Myocyte (in vitro differentiated cells): ENCODE measurements at regions not wholly inside any gene's neighbourhood (a gene's known extent, or its start where the extent isn't known, plus 50 kb on each side); places are given as distances from the start of the nearest gene placed in this dataset.

Experiments used
- DNase-seq: peaks from one replicate; pipeline ENCODE4 v3.0.0-alpha.2; 2012; ENCODE audit warnings: low read depth

- DNase-seq: no peak
Measured at GRCh38 chr1:229817936-229818335, 191.9 kb downstream of the URB2 start.

- no peak for DNase-seq
Measured at GRCh38 chr1:229819091-229819490, 193.0 kb downstream of the URB2 start.

GRCh38 chr1:229822026-229822425 lies 196.0 kb downstream of the URB2 start:
- no peak for DNase-seq

- DNase-seq: no peak
Measured at GRCh38 chr1:229825042-229825441, 199.0 kb downstream of the URB2 start.

DNA sequence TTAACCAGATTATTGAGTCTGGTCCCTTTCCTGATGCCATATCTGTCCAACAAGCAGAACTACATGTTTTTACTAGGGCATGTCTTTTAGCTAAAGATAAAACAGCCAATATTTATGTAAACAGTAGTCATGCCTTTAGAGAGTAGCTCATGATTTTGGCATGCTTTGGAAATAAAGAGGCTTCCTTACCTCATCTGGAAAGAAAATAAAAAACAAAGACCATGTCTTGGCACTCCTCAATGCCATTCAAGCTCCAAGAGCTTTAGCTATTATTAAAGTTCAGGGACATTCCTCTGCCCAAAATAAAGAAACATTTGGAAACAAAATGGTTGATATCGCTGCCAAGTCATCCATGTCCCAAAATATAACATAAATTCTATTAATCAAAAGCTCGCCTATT lies 202.4 kb downstream of the URB2 start:
- DNase-seq: no peak

DNA sequence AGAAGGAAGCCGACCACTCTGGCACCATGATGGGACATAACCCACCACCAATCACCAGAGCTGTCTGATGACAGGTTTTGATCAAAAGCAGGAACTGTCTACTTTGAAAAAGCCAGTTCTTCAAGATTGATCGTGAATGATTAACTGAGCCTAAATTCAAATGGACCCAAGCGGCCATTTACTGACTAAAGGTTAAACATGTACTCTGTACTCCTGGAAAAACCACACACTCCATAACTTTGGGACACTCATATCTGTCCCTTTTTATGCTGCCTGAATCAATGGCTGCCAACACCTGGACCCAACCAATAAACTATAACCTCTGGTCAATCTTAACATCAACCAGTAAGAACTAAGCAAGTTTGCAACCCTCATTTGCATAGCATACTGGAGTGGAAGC lies 206.6 kb downstream of the URB2 start:
- no peak for DNase-seq

- DNase-seq: no peak
Measured at GRCh38 chr1:229834230-229834629, 208.2 kb downstream of the URB2 start.

DNA sequence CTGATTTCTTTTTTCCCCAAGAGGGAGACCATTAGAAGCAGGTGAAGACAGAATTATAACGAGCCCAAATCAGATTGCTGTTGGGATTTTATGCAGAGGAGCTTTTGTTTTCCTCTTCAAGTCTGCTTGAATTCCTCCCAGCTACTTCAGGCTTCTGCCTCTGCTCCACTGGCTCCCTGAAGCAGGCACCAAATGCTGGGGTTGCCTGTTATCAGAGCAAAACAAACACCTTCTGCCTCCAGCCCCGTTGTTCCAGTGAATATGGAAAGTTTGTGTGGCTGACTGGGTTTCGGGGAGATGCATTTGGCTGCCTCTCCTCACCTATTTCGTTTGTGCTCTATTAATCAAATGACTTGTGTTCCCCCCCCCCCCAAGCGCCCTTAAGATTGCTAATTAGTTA lies 209.2 kb downstream of the URB2 start:
- DNase-seq: no peak

- no peak for DNase-seq
Measured at GRCh38 chr1:229836324-229836723, 210.3 kb downstream of the URB2 start.

- no peak for DNase-seq
Measured at GRCh38 chr1:229838204-229838603, 212.2 kb downstream of the URB2 start.

GRCh38 chr1:229839800-229840199 lies 213.8 kb downstream of the URB2 start:
- DNase-seq: no peak

GRCh38 chr1:229841230-229841629 lies 215.2 kb downstream of the URB2 start:
- no peak for DNase-seq

- no peak for DNase-seq
Measured at GRCh38 chr1:229842302-229843255, 216.5 kb downstream of the URB2 start.

- peak; percentile 81 for DNase-seq
Measured at GRCh38 chr1:229843627-229844238, 217.7 kb downstream of the URB2 start.

DNA sequence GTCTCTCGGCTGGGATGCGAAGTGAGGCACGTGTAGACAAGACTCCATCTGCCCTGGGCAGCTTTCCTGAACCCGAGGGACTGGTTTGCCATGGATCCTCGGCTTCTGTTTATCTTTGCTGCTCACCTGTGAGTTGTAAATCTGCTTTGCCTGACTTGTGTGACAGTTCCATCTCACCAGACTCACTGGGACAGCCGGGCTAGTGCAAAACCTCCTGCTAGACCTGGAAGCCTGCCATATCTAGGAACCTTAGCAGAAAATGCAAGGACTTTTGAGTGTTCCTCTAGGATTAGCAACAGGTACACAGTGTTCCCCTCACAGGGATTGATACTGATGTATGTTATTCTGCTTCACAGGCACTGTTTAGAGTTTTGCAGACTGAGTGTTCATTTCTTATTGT lies 218.6 kb downstream of the URB2 start:
- peak; percentile 80 for DNase-seq

DNA sequence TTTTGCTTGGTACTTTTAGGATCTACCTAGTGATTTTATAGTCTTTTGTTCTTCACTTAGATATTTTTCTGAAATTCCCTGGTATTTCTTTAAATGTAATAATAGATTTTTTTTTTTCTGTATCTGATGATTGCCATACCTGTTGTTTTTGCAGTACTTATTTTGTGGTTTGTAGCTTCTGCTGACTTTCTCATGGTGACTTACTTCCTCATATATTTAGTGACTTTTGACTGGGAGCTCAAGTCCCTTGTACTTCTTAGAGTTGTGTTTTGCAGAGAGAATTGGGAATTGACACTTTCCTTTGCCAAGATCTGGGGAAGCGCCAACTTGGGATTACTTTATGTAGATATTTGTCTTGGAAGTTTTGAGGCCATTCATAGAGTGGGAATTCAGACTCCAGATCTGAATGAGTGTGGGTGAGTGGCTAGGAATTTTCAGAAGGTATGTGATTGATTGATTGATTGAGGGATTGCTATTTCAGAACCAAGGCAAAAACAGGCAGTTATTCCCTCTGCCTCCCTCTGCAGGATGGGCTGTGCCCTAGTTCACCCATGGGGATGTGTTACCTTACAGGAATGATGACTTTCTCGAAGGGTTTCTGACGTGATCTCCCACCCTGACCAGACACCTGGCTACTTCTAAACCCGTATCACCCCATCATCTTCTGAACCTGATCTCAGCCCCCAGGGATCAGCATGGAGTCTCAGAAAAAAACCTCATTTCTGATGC lies 219.5 kb downstream of the URB2 start:
- DNase-seq: no peak

DNA sequence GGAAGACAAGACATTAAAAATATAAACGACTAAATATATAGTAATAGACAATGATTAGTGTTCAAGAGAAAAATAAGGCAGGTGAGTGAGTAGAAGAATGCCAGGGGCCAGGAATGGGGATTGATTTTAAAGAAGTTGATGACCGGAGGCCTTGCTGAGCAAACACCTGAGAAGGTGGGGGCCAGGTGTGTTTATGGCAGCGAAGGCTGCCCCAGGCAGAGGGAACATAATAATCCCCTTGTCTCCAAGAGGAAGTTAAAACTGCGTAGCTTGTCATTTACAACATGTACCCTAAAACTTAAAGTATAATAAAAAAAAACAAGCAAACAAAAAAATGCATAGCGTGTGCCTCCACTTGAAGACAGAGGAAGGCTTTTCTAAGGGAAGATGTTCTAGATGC lies 220.3 kb downstream of the URB2 start:
- no peak for DNase-seq

GRCh38 chr1:229848752-229849677 lies 218.0 kb upstream of the GALNT2 start:
- DNase-seq: peak; percentile 24

DNA sequence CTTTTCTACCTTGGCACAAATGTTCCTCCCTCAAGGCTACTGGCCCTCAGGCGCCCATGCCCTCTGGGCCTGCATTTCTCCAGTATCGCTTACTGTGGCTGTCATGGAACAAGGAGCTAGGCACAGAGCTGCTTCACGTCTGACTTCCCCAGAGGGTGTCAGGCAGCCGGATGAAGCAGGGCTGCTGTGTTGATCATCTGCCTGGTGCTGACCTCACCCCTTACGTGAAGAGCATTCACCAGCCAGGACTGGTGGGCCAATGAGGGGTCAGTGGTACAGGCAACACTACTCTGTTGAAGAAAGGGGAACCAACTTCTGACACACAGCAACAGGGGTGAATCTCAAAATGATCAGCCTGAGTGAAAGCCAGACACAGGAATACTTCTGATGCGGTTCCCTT lies 215.5 kb upstream of the GALNT2 start:
- no peak for DNase-seq

- DNase-seq: no peak
Measured at GRCh38 chr1:229853751-229854150, 213.3 kb upstream of the GALNT2 start.

DNA sequence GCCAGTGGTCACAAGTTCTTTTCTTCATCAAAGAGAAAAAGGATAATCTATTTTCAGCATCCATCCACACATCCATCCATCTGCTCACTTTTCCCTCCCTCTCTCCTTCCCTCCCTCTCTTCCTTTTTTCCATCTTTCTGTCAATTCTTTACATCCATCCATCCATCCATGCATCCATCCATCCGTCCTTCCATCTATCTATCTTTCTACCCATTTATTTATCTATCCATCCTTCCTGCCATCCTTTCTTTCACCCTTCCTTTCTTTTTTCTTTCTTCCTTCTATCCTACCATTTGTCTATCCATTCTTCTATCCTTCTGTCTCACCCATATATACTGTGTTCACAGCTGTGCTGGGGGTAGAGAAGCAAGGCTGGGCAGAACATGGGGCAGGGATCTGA lies 212.4 kb upstream of the GALNT2 start:
- DNase-seq: no peak
